ENCODE measurements at regions not wholly inside any gene's neighbourhood (a gene's known extent, or its start where the extent isn't known, plus 50 kb on each side); places are given as distances from the start of the nearest gene placed in this dataset.
A peak's percentile ranks its signal among the peaks of the same experiment; 100 is the strongest.

GRCh38 chr13:58369936-58370335 is 738.4 kb downstream of the PCDH17 start:
- H3K36me3 Mint-ChIP-seq, result no peaks in the 10 kb centered on the region
- no peaks in the 10 kb centered on the region for H3K27me3 Mint-ChIP-seq (ENCODE audit: low read depth)
- DNase-seq (ENCODE audit: low spot score) (no peak), ATAC-seq (no peak)
- H3K27ac Mint-ChIP-seq, result 0 out of 2 replicates have a peak overlapping the region, but pooled peaks have one; percentile 35
- no peak overlapping the region for H3K4me3 Mint-ChIP-seq
- ChIA-PET CTCF (no interaction called here), POLR2A (no interaction called here)
- TF ChIP-seq AFF4 (CRISPR knock-in tag; IDR thresholded peaks at IDR 0.05; ENCODE audit: borderline replicate concordance), result no peak
- H3K9me3 Mint-ChIP-seq, result peaks cover 3% of the 10 kb centered on the region; the same call in 1 of the 2 replicates
- peaks cover 17% of the 10 kb centered on the region for H3K4me1 Mint-ChIP-seq

- Mint-ChIP-seq H3K4me1 (no peaks in the 10 kb centered on the region), H3K36me3 (no peaks in the 10 kb centered on the region), H3K4me3 (no peak overlapping the region), H3K9me3 (peaks cover 3% of the 10 kb centered on the region; the same call in 1 of the 2 replicates), H3K27ac (no peak overlapping the region), H3K27me3 (ENCODE audit: low read depth) (no peaks in the 10 kb centered on the region)
- TF ChIP-seq NR3C1 (CRISPR knock-in tag; conservative IDR thresholded peaks at IDR 0.05; ENCODE audit: low read depth) (no peak), HMGA2 (CRISPR knock-in tag; IDR thresholded peaks at IDR 0.05) (no peak), E2F5 (CRISPR knock-in tag; IDR thresholded peaks at IDR 0.05) (no peak), GTF2I (CRISPR knock-in tag; conservative IDR thresholded peaks at IDR 0.05) (no peak), NFE2L1 (CRISPR knock-in tag; IDR thresholded peaks at IDR 0.05) (no peak), OVOL2 (CRISPR knock-in tag; IDR thresholded peaks at IDR 0.05; ENCODE audit: borderline replicate concordance) (no peak), ARID4B (CRISPR knock-in tag; IDR thresholded peaks at IDR 0.05; ENCODE audit: borderline replicate concordance) (no peak), FOXK1 (CRISPR knock-in tag; IDR thresholded peaks at IDR 0.05) (no peak), E2F1 (CRISPR knock-in tag; IDR thresholded peaks at IDR 0.05) (no peak), CREM (CRISPR knock-in tag; IDR thresholded peaks at IDR 0.05) (no peak), ELF4 (CRISPR knock-in tag; IDR thresholded peaks at IDR 0.05; ENCODE audit: low read depth) (no peak), SP1 (CRISPR knock-in tag; conservative IDR thresholded peaks at IDR 0.05) (no peak)
- POLR2A ChIA-PET, result interaction anchor here (0.5 kb wide), 1 partner anchor 86 kb away, joined by 3 read pairs; no protein-coding TSS in a partner anchor
- no peak for ATAC-seq
- CTCF ChIA-PET, result no interaction called here
- DNase-seq (ENCODE audit: low spot score), result no peak
These were observed 744.8 kb downstream of the PCDH17 start for GRCh38 chr13:58376349-58376748.

Data from WTC11 (cell line).